ENCODE measurements at regions not wholly inside any gene's neighbourhood (a gene's known extent, or its start where the extent isn't known, plus 50 kb on each side); places are given as distances from the start of the nearest gene placed in this dataset.

DNA sequence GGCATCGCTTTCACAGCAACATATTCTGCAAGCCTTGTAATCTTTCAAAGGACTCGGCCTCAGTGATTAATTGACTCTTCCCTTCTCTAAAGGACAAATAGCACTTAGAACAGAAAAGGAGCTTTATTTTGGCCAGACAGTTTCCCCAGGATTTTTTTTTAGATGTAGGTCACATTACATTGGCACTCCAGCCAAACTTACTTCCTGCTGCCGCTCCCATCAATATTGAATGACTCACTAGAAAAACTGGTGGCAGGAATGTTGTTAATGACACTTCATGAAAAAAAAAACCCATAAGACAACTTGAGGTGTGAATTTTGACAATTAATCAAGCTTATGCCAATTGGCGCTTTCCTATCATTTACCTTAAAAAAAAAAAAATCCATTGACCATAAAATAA is 432.6 kb downstream of the TOX3 start:
- no peak overlapping the region for H3K4me3 ChIP-seq (replicated peaks in 1 of 2; ENCODE audit: low read depth in 1 of 2, low read length in 2 of 2)
- no TSS peak for BruUV-seq (replicated peaks)
- no peaks in the 10 kb centered on the region for H3K36me3 ChIP-seq (ENCODE audit: control insufficient read depth in 1 of 2, insufficient read depth in 2 of 2, low read length in 2 of 2)
- no peaks in the 10 kb centered on the region for H3K27me3 ChIP-seq (ENCODE audit: insufficient read depth, low read length)
- TF ChIP-seq, protein P1, sequence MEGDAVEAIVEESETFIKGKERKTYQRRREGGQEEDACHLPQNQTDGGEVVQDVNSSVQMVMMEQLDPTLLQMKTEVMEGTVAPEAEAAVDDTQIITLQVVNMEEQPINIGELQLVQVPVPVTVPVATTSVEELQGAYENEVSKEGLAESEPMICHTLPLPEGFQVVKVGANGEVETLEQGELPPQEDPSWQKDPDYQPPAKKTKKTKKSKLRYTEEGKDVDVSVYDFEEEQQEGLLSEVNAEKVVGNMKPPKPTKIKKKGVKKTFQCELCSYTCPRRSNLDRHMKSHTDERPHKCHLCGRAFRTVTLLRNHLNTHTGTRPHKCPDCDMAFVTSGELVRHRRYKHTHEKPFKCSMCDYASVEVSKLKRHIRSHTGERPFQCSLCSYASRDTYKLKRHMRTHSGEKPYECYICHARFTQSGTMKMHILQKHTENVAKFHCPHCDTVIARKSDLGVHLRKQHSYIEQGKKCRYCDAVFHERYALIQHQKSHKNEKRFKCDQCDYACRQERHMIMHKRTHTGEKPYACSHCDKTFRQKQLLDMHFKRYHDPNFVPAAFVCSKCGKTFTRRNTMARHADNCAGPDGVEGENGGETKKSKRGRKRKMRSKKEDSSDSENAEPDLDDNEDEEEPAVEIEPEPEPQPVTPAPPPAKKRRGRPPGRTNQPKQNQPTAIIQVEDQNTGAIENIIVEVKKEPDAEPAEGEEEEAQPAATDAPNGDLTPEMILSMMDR (IDR thresholded peaks at IDR 0.05 in 2 of 3, conservative IDR thresholded peaks at IDR 0.05 in 1 of 3; ENCODE audit: borderline replicate concordance in 1 of 3, insufficient read depth in 1 of 3, low read depth in 2 of 3, low read length in 2 of 3), result no peak
- no peak for TF ChIP-seq SIN3A (IDR thresholded peaks at IDR 0.05; ENCODE audit: low read depth)
- no peak for TF ChIP-seq EZH2phosphoT487 (IDR thresholded peaks at IDR 0.05; ENCODE audit: borderline replicate concordance)
- TF ChIP-seq EGR1 (IDR thresholded peaks at IDR 0.05; ENCODE audit: low read depth), result no peak
- TF ChIP-seq, protein P2, sequence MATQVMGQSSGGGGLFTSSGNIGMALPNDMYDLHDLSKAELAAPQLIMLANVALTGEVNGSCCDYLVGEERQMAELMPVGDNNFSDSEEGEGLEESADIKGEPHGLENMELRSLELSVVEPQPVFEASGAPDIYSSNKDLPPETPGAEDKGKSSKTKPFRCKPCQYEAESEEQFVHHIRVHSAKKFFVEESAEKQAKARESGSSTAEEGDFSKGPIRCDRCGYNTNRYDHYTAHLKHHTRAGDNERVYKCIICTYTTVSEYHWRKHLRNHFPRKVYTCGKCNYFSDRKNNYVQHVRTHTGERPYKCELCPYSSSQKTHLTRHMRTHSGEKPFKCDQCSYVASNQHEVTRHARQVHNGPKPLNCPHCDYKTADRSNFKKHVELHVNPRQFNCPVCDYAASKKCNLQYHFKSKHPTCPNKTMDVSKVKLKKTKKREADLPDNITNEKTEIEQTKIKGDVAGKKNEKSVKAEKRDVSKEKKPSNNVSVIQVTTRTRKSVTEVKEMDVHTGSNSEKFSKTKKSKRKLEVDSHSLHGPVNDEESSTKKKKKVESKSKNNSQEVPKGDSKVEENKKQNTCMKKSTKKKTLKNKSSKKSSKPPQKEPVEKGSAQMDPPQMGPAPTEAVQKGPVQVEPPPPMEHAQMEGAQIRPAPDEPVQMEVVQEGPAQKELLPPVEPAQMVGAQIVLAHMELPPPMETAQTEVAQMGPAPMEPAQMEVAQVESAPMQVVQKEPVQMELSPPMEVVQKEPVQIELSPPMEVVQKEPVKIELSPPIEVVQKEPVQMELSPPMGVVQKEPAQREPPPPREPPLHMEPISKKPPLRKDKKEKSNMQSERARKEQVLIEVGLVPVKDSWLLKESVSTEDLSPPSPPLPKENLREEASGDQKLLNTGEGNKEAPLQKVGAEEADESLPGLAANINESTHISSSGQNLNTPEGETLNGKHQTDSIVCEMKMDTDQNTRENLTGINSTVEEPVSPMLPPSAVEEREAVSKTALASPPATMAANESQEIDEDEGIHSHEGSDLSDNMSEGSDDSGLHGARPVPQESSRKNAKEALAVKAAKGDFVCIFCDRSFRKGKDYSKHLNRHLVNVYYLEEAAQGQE (IDR thresholded peaks at IDR 0.05; ENCODE audit: low read depth), result no peak
- TF ChIP-seq POLR2AphosphoS5 (IDR thresholded peaks at IDR 0.05; ENCODE audit: low read depth, low read length), result no peak
- no peak for TF ChIP-seq EZH2 (IDR thresholded peaks at IDR 0.05)
- TF ChIP-seq JUND (IDR thresholded peaks at IDR 0.05), result no peak
- TF ChIP-seq, protein P3, sequence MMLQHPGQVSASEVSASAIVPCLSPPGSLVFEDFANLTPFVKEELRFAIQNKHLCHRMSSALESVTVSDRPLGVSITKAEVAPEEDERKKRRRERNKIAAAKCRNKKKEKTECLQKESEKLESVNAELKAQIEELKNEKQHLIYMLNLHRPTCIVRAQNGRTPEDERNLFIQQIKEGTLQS (IDR thresholded peaks at IDR 0.05), result no peak
- no peak for TF ChIP-seq FOSL1 (IDR thresholded peaks at IDR 0.05; ENCODE audit: low read depth)
- no peak for TF ChIP-seq POLR2A (IDR thresholded peaks at IDR 0.05; ENCODE audit: borderline replicate concordance, extremely low read depth, insufficient read depth, insufficient read length)
- TF ChIP-seq, protein P4, sequence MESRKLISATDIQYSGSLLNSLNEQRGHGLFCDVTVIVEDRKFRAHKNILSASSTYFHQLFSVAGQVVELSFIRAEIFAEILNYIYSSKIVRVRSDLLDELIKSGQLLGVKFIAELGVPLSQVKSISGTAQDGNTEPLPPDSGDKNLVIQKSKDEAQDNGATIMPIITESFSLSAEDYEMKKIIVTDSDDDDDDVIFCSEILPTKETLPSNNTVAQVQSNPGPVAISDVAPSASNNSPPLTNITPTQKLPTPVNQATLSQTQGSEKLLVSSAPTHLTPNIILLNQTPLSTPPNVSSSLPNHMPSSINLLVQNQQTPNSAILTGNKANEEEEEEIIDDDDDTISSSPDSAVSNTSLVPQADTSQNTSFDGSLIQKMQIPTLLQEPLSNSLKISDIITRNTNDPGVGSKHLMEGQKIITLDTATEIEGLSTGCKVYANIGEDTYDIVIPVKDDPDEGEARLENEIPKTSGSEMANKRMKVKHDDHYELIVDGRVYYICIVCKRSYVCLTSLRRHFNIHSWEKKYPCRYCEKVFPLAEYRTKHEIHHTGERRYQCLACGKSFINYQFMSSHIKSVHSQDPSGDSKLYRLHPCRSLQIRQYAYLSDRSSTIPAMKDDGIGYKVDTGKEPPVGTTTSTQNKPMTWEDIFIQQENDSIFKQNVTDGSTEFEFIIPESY (IDR thresholded peaks at IDR 0.05; ENCODE audit: extremely low read depth, insufficient replicate concordance, low read length), result no peak
- TF ChIP-seq TCF7L2 (IDR thresholded peaks at IDR 0.05; ENCODE audit: borderline replicate concordance, extremely low read depth, insufficient read depth, insufficient read length), result no peak
- no peak for TF ChIP-seq ZFX (IDR thresholded peaks at IDR 0.05)
- TF ChIP-seq SRF (IDR thresholded peaks at IDR 0.05; ENCODE audit: low read depth), result no peak
- TF ChIP-seq CBX3 (IDR thresholded peaks at IDR 0.05; ENCODE audit: low read depth), result no peak
- TF ChIP-seq RAD21 (IDR thresholded peaks at IDR 0.05; ENCODE audit: low read depth), result no peak
- DNase-seq (ENCODE audit: low read depth, low spot score), result no peak
- H3K9me3 ChIP-seq (ENCODE audit: control insufficient read depth in 1 of 2, insufficient read depth in 1 of 2, low read depth in 1 of 2, low read length in 2 of 2), result peaks cover 3 to 23% of the 10 kb centered on the region in 2 experiments; a peak in 2 of 4 replicates
- H3K4me1 ChIP-seq (ENCODE audit: control insufficient read depth in 1 of 2, insufficient read depth in 2 of 2, low read length in 2 of 2), result no peaks in the 10 kb centered on the region
- CTCF ChIA-PET, result no interaction called here
- H3K27ac ChIP-seq (ENCODE audit: low read depth, low read length), result no peak overlapping the region
- RAD21 ChIA-PET (ENCODE audit: low non-redundant PET in 1 of 2, low total read pairs in 2 of 2, uncharacterized antibody in 2 of 2, unreplicated experiment in 2 of 2), result no interaction called here
- H2AFZ ChIP-seq (ENCODE audit: low read depth, low read length, poor library complexity, severe bottlenecking), result no peak overlapping the region
- POLR2A ChIA-PET, result no interaction called here
- H4K20me1 ChIP-seq (ENCODE audit: insufficient read depth), result no peaks in the 10 kb centered on the region
- intact Hi-C loops (cut with micrococcal nuclease), result no loop called here
- no peaks in the 10 kb centered on the region for H3K79me2 ChIP-seq (ENCODE audit: insufficient read depth, low read length)
- ATAC-seq, result no peak
- no peak overlapping the region for H3K4me2 ChIP-seq (ENCODE audit: low read length)
- H3K9ac ChIP-seq (ENCODE audit: low read length), result no peak overlapping the region
- no peaks in the 10 kb centered on the region for H3K9me2 ChIP-seq (ENCODE audit: insufficient read depth)
